IMR-90 (cell line): ENCODE measurements at regions not wholly inside any gene's neighbourhood (a gene's known extent, or its start where the extent isn't known, plus 50 kb on each side); places are given as distances from the start of the nearest gene placed in this dataset.

Source experiments
- ATAC-seq: fragments of 200-7000 bp; cut with Tn5 transposase; 2 replicates; pipeline ENCODE4 v1.9.1; 2020; ENCODE audit warnings: low read depth, mild to moderate bottlenecking, moderate library complexity
- BruUV-seq: library from RNA; stranded (reverse); fragments of 400-500 nt; replicated peaks from 2 replicates; lab custom pipeline; 2021; lab: Mats Ljungman, UMichigan
- CTCF ChIA-PET: fragments of 300-600 bp; formaldehyde crosslinking; extraction: SDS; loops from one replicate; lab custom pipeline; 2021; ENCODE audit warnings: antibody characterized with exemption; lab: Yijun Ruan, JAX
- POLR2A ChIA-PET: fragments of 300-600 bp; sonication (Branson Sonifier 250); formaldehyde crosslinking; loops from one replicate; lab custom pipeline; 2022; ENCODE audit warnings: antibody characterized with exemption; ENCODE audit not compliant: unreplicated experiment; lab: Charles Lee
- DNase-seq: peaks from one replicate; pipeline ENCODE4 v3.0.0; 2013
- H2AFZ ChIP-seq: replicated peaks from 2 replicates; pipeline ENCODE3; 2013; ENCODE audit warnings: low read length, mild to moderate bottlenecking; ENCODE audit not compliant: poor library complexity
- H2AK5ac ChIP-seq: 2 replicates; pipeline ENCODE4 v1.6.1; 2013; ENCODE audit warnings: low read depth, low read length, inconsistent platforms
- H2AK9ac ChIP-seq: replicated peaks from 2 replicates; pipeline ENCODE3; 2013; ENCODE audit warnings: mild to moderate bottlenecking, low read depth, low read length, moderate library complexity; ENCODE audit not compliant: poor library complexity
- H2BK120ac ChIP-seq: 2 replicates; pipeline ENCODE4 v1.6.1; 2013; ENCODE audit warnings: low read depth, low read length, inconsistent platforms
- H2BK15ac ChIP-seq: 3 replicates; pipeline ENCODE4 v1.6.1; 2013; ENCODE audit warnings: low read depth, low read length, inconsistent platforms
- H2BK20ac ChIP-seq: 2 replicates; pipeline ENCODE4 v1.6.1; 2013; ENCODE audit warnings: low read depth, mild to moderate bottlenecking, inconsistent platforms, low read length, moderate library complexity
- H2BK5ac ChIP-seq: 2 replicates; pipeline ENCODE4 v1.6.1; 2013; ENCODE audit warnings: mild to moderate bottlenecking, low read depth, low read length, inconsistent platforms; ENCODE audit not compliant: poor library complexity, severe bottlenecking
- H3K14ac ChIP-seq: replicated peaks from 2 replicates; pipeline ENCODE4 v1.6.1; 2013; ENCODE audit warnings: low read depth, low read length, inconsistent platforms
- H3K18ac ChIP-seq: 2 replicates; pipeline ENCODE4 v1.6.1; 2013; ENCODE audit warnings: low read depth, low read length, control low read depth
- H3K23ac ChIP-seq: 2 replicates; pipeline ENCODE4 v1.6.1; 2013; ENCODE audit warnings: low read depth, low read length, inconsistent platforms
- H3K27ac ChIP-seq: 2 replicates; pipeline ENCODE4 v1.5.1; 2013; ENCODE audit warnings: mild to moderate bottlenecking, control low read depth, low read length; ENCODE audit not compliant: insufficient read depth
- H3K27me3 ChIP-seq: 2 replicates; pipeline ENCODE4 v1.6.1; 2013; ENCODE audit warnings: low read length; ENCODE audit not compliant: control insufficient read depth, insufficient read depth
- H3K36me3 ChIP-seq: 2 replicates; pipeline ENCODE4 v1.6.1; 2013; ENCODE audit warnings: low read length, mixed read lengths; ENCODE audit not compliant: control insufficient read depth, insufficient read depth
- H3K4ac ChIP-seq: 2 replicates; pipeline ENCODE4 v1.6.1; 2013; ENCODE audit warnings: low read depth, low read length, inconsistent platforms
- H3K4me1 ChIP-seq: 2 replicates; pipeline ENCODE4 v1.6.1; 2013; ENCODE audit warnings: low read length, mixed read lengths; ENCODE audit not compliant: control insufficient read depth, insufficient read depth
- H3K4me2 ChIP-seq: 2 replicates; pipeline ENCODE4 v1.6.1; 2013; ENCODE audit warnings: low read depth, mild to moderate bottlenecking, control low read depth, low read length, moderate library complexity
- H3K4me3 ChIP-seq: 2 replicates; pipeline ENCODE4 v1.5.1; 2013; ENCODE audit warnings: low read depth, mild to moderate bottlenecking, control low read depth, low read length, moderate library complexity; ENCODE audit not compliant: insufficient read depth
- H3K56ac ChIP-seq: 2 replicates; pipeline ENCODE4 v1.6.1; 2013; ENCODE audit warnings: low read length, inconsistent platforms; ENCODE audit not compliant: insufficient read depth; ENCODE audit errors: extremely low read depth
- H3K79me1 ChIP-seq, 2 experiments: 2 replicates each; pipeline ENCODE4 v1.6.1; 2013; ENCODE audit warnings: low read length in 2 of 2, inconsistent platforms in 1 of 2, low read depth in 1 of 2
- H3K9ac ChIP-seq: 2 replicates; pipeline ENCODE4 v1.6.1; 2013; ENCODE audit warnings: low read depth, low read length, control low read depth
- H3K9me1 ChIP-seq: 2 replicates; pipeline ENCODE4 v1.6.1; 2013; ENCODE audit warnings: low read length, inconsistent platforms; ENCODE audit not compliant: insufficient read depth
- H3K9me3 ChIP-seq: 2 replicates; pipeline ENCODE4 v1.6.1; 2013; ENCODE audit warnings: low read length; ENCODE audit not compliant: control insufficient read depth, insufficient read depth
- H4K20me1 ChIP-seq: 2 replicates; pipeline ENCODE4 v1.6.1; 2013; ENCODE audit warnings: low read length, inconsistent platforms; ENCODE audit not compliant: insufficient read depth
- H4K5ac ChIP-seq: 2 replicates; pipeline ENCODE4 v1.6.1; 2013; ENCODE audit warnings: mild to moderate bottlenecking, low read depth, low read length, control low read depth
- H4K8ac ChIP-seq, 2 experiments: 2 replicates each; pipeline ENCODE4 v1.6.1; 2013; ENCODE audit warnings: low read depth in 2 of 2, low read length in 2 of 2, control low read depth in 1 of 2, inconsistent platforms in 1 of 2
- H4K91ac ChIP-seq: 2 replicates; pipeline ENCODE4 v1.6.1; 2013; ENCODE audit warnings: low read depth, low read length, inconsistent platforms; ENCODE audit not compliant: insufficient read depth
- BHLHE40 ChIP-seq: fragments of 150-350 bp; IDR thresholded peaks from 2 replicates; pipeline ENCODE4 v1.6.1; 2016; ENCODE audit warnings: mild to moderate bottlenecking, low read depth, low read length
- CEBPB ChIP-seq: IDR thresholded peaks from 2 replicates; pipeline ENCODE4 v1.6.1; 2012; ENCODE audit warnings: low read depth, low read length, improper control_type of control experiment
- CHD1 ChIP-seq: IDR thresholded peaks from 2 replicates; pipeline ENCODE4 v1.6.1; 2012; ENCODE audit warnings: low read depth, low read length, improper control_type of control experiment
- ELK1 ChIP-seq: fragments of 150-350 bp; IDR thresholded peaks from 2 replicates; pipeline ENCODE4 v1.6.1; 2016; ENCODE audit warnings: low read depth, mild to moderate bottlenecking, low read length, moderate library complexity, borderline replicate concordance
- FOS ChIP-seq: fragments of 150-350 bp; IDR thresholded peaks from 2 replicates; pipeline ENCODE4 v1.6.1; 2016; ENCODE audit warnings: low read depth, low read length
- MAFK ChIP-seq: IDR thresholded peaks from 2 replicates; pipeline ENCODE4 v1.6.1; 2012; ENCODE audit warnings: low read depth, low read length, improper control_type of control experiment
- MAZ ChIP-seq: IDR thresholded peaks from 2 replicates; pipeline ENCODE4 v1.6.1; 2012; ENCODE audit warnings: low read depth, mild to moderate bottlenecking, low read length, improper control_type of control experiment, moderate library complexity, borderline replicate concordance
- NFE2L2 ChIP-seq: fragments of 150-350 bp; IDR thresholded peaks from 2 replicates; pipeline ENCODE4 v1.6.1; 2016; ENCODE audit warnings: low read depth, mild to moderate bottlenecking, low read length
- POLR2A ChIP-seq: IDR thresholded peaks from 2 replicates; pipeline ENCODE4 v1.6.1; 2012; ENCODE audit warnings: mild to moderate bottlenecking, low read depth, low read length
- RAD21 ChIP-seq: IDR thresholded peaks from 2 replicates; pipeline ENCODE4 v1.6.1; 2012; ENCODE audit warnings: low read length, improper control_type of control experiment
- RCOR1 ChIP-seq: IDR thresholded peaks from 2 replicates; pipeline ENCODE4 v1.6.1; 2012; ENCODE audit warnings: mild to moderate bottlenecking, low read length, improper control_type of control experiment; ENCODE audit not compliant: insufficient replicate concordance
- RFX5 ChIP-seq: IDR thresholded peaks from 2 replicates; pipeline ENCODE4 v1.8.0; 2012; ENCODE audit warnings: low read depth, mild to moderate bottlenecking, low read length, moderate library complexity
- SMC3 ChIP-seq: fragments of 150-350 bp; IDR thresholded peaks from 2 replicates; pipeline ENCODE4 v1.6.1; 2016; ENCODE audit warnings: low read depth, mild to moderate bottlenecking, antibody characterized with exemption, low read length, moderate library complexity
- USF2 ChIP-seq: fragments of 150-350 bp; IDR thresholded peaks from 2 replicates; pipeline ENCODE4 v1.6.1; 2017; ENCODE audit warnings: mild to moderate bottlenecking, antibody characterized with exemption, low read length, low read depth
- WGBS, 2 experiments: methylation state at CpG; one replicate each; pipeline versions ENCODE4 v1.1.5 to v1.1.7; 2013; ENCODE audit warnings: missing lambda C conversion rate in 2 of 2; ENCODE audit not compliant: insufficient read length in 1 of 2; ENCODE audit errors: extremely low coverage in 2 of 2; 5-methylcytosine and 5-hydroxymethylcytosine counted together
- dilution Hi-C: fragments of 300-500 bp; cut with HindIII; formaldehyde crosslinking; loops from one replicate; pipeline ENCODE4 v1.14.3; 2018; ENCODE audit warnings: low sequenced_read_pairs; ENCODE audit not compliant: unreplicated experiment
- in situ Hi-C: fragments of 300-500 bp; cut with MboI; formaldehyde crosslinking; loops from 3 replicates; pipeline ENCODE4 v1.14.3; 2019; ENCODE audit warnings: low sequenced_read_pairs, inconsistent platforms, mixed read lengths
- intact Hi-C: fragments of 100-400 bp; cut with micrococcal nuclease; formaldehyde crosslinking; loops from 2 replicates; pipeline ENCODE4 v1.10.0; 2022
- TF ChIP-seq, protein P1 (sequence below): conservative IDR thresholded peaks from 2 replicates; pipeline ENCODE4 v1.5.1; 2012; ENCODE audit warnings: mild to moderate bottlenecking, low read depth, low read length, improper control_type of control experiment

DNA sequence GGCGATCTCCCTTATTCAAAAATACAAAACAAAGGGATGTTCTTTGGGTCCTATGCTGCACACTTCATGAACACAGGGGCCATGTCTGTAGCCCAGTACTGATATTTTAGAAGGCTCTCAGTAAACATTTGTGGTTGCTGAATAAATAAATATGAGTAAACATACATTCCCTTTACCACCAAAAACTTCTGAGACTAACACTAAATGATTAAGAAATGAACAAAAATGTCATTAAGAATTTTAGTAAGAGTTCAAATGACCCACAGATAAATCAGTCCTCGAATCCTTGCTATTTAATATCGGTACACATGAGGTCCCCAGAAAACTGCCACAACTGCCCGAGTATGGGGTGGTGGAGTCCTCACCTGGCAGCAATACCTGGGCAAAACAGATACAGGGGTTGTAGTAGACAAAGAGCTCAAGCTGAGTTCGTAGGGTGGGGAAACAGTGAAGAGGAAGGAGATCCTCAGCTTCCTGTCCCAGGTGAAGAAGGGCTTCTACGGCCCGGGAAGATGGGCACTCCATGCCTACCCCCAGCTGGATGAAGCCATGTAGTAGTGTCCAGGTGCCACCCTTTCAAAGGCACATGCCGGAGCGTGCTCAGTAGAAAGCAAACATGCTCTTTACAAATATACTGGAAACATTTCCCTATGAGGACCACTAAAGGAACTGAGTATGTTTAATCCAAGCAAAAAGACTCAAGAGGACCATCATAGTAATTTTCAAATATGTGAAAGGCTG, 72.6 kb upstream of the ARHGAP29 start:
- in situ Hi-C loops: no loop called here
- no TSS peak for BruUV-seq
- Histone ChIP-seq H4K20me1 (no peaks in the 10 kb centered on the region), H3K56ac (no peak overlapping the region), H3K4me2 (no peak overlapping the region), H3K9me1 (0 out of 2 replicates have a peak, but pooled peaks cover 8% of the 10 kb centered on the region), H3K14ac (no peak overlapping the region), H4K91ac (no peak overlapping the region), H3K9ac (no peak overlapping the region), H4K5ac (no peak overlapping the region), H4K8ac (no peak overlapping the region), H3K36me3 (no peaks in the 10 kb centered on the region), H2BK120ac (no peak overlapping the region), H3K79me1 (no peaks in the 10 kb centered on the region), H3K23ac (no peak overlapping the region), H2AK5ac (no peak overlapping the region), H2AFZ (no peak overlapping the region), H3K27ac (no peak overlapping the region), H3K4me1 (peaks cover 1% of the 10 kb centered on the region; the same call in 1 of the 2 replicates), H2AK9ac (no peak overlapping the region), H3K4ac (no peak overlapping the region), H2BK20ac (no peak overlapping the region), H3K9me3 (no peaks in the 10 kb centered on the region), H2BK15ac (no peak overlapping the region), H2BK5ac (no peak overlapping the region), H3K18ac (no peak overlapping the region), H3K27me3 (peaks cover 4% of the 10 kb centered on the region; the same call in 1 of the 2 replicates), H3K4me3 (no peak overlapping the region)
- dilution Hi-C loops: no loop called here
- intact Hi-C loops: no loop called here
- ChIA-PET CTCF (interaction anchor here (0.9 kb wide), 1 partner anchor 111 kb away, joined by 3 read pairs; no protein-coding TSS in a partner anchor), POLR2A (interaction anchor here (0.6 kb wide), 1 partner anchor 23 kb away, joined by 7 read pairs; no protein-coding TSS in a partner anchor)
- DNase-seq (no peak), ATAC-seq (no peak)
- WGBS, 2 experiments: 86% methylated on average over 1 of the region's 9 CpGs; no CpG with 5 or more reads in 1 of the 2 experiments
- no peak for TF ChIP-seq RFX5
- no peak for TF ChIP-seq SMC3
- TF ChIP-seq MAFK: no peak
- no peak for TF ChIP-seq RCOR1
- TF ChIP-seq POLR2A: no peak
- TF ChIP-seq BHLHE40: no peak
- TF ChIP-seq NFE2L2: no peak
- no peak for TF ChIP-seq CHD1
- TF ChIP-seq, protein P1, sequence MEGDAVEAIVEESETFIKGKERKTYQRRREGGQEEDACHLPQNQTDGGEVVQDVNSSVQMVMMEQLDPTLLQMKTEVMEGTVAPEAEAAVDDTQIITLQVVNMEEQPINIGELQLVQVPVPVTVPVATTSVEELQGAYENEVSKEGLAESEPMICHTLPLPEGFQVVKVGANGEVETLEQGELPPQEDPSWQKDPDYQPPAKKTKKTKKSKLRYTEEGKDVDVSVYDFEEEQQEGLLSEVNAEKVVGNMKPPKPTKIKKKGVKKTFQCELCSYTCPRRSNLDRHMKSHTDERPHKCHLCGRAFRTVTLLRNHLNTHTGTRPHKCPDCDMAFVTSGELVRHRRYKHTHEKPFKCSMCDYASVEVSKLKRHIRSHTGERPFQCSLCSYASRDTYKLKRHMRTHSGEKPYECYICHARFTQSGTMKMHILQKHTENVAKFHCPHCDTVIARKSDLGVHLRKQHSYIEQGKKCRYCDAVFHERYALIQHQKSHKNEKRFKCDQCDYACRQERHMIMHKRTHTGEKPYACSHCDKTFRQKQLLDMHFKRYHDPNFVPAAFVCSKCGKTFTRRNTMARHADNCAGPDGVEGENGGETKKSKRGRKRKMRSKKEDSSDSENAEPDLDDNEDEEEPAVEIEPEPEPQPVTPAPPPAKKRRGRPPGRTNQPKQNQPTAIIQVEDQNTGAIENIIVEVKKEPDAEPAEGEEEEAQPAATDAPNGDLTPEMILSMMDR: no peak
- no peak for TF ChIP-seq ELK1
- no peak for TF ChIP-seq USF2
- no peak for TF ChIP-seq RAD21
- TF ChIP-seq MAZ: no peak
- TF ChIP-seq FOS: no peak
- no peak for TF ChIP-seq CEBPB
